ENCODE measurements at regions not wholly inside any gene's neighbourhood (a gene's known extent, or its start where the extent isn't known, plus 50 kb on each side); places are given as distances from the start of the nearest gene placed in this dataset.

- H3K36me3 ChIP-seq (ENCODE audit: insufficient read depth, low read length): no peaks in the 10 kb centered on the region
- H3K9me3 ChIP-seq (ENCODE audit: insufficient read depth, low read depth, low read length): no peaks in the 10 kb centered on the region
- 90% methylated on average over 9 of the region's 9 CpGs for WGBS
- H3K4me1 ChIP-seq (ENCODE audit: insufficient read depth, low read length): no peaks in the 10 kb centered on the region
- no peak overlapping the region for H3K4me3 ChIP-seq (ENCODE audit: low read length)
- no peak overlapping the region for H3K27ac ChIP-seq (ENCODE audit: low read depth, low read length)
- H3K9ac ChIP-seq (ENCODE audit: low read depth, low read length): no peak overlapping the region
- no peaks in the 10 kb centered on the region for H3K27me3 ChIP-seq (ENCODE audit: insufficient read depth, low read length)
Measured at GRCh38 chr20:50392138-50392866, 117.9 kb upstream of the PTPN1 start.

GRCh38 chr20:50393242-50393641, 116.9 kb upstream of the PTPN1 start:
- Histone ChIP-seq H3K27me3 (ENCODE audit: insufficient read depth, low read length) (no peaks in the 10 kb centered on the region), H3K4me1 (ENCODE audit: insufficient read depth, low read length) (no peaks in the 10 kb centered on the region), H3K9me3 (ENCODE audit: insufficient read depth, low read depth, low read length) (no peaks in the 10 kb centered on the region), H3K27ac (ENCODE audit: low read depth, low read length) (no peak overlapping the region), H3K36me3 (ENCODE audit: insufficient read depth, low read length) (no peaks in the 10 kb centered on the region), H3K9ac (ENCODE audit: low read depth, low read length) (no peak overlapping the region), H3K4me3 (ENCODE audit: low read length) (no peak overlapping the region)
- 82% methylated on average over 6 of the region's 6 CpGs for WGBS

- no peak overlapping the region for H3K9ac ChIP-seq (ENCODE audit: low read depth, low read length)
- WGBS: 88% methylated on average over 24 of the region's 24 CpGs
- H3K27ac ChIP-seq (ENCODE audit: low read depth, low read length): no peak overlapping the region
Measured at GRCh38 chr20:50393990-50394561, 116.1 kb upstream of the PTPN1 start.

GRCh38 chr20:50394569-50394968, 115.6 kb upstream of the PTPN1 start:
- Histone ChIP-seq H3K4me1 (ENCODE audit: insufficient read depth, low read length) (0 out of 2 replicates have a peak, but pooled peaks cover 4% of the 10 kb centered on the region), H3K27ac (ENCODE audit: low read depth, low read length) (no peak overlapping the region), H3K36me3 (ENCODE audit: insufficient read depth, low read length) (no peaks in the 10 kb centered on the region), H3K4me3 (ENCODE audit: low read length) (no peak overlapping the region), H3K9ac (ENCODE audit: low read depth, low read length) (no peak overlapping the region), H3K9me3 (ENCODE audit: insufficient read depth, low read depth, low read length) (no peaks in the 10 kb centered on the region), H3K27me3 (ENCODE audit: insufficient read depth, low read length) (no peaks in the 10 kb centered on the region)
- 80% methylated on average over 11 of the region's 11 CpGs for WGBS

More at GRCh38 chr20:50393990-50394561, 116.1 kb upstream of the PTPN1 start:
- Histone ChIP-seq H3K9me3 (ENCODE audit: insufficient read depth, low read depth, low read length) (no peaks in the 10 kb centered on the region), H3K27me3 (ENCODE audit: insufficient read depth, low read length) (no peaks in the 10 kb centered on the region), H3K36me3 (ENCODE audit: insufficient read depth, low read length) (no peaks in the 10 kb centered on the region), H3K4me3 (ENCODE audit: low read length) (no peak overlapping the region), H3K4me1 (ENCODE audit: insufficient read depth, low read length) (0 out of 2 replicates have a peak, but pooled peaks cover 3% of the 10 kb centered on the region)

- H3K4me3 ChIP-seq (ENCODE audit: low read length): no peak overlapping the region
- no peak overlapping the region for H3K27ac ChIP-seq (ENCODE audit: low read depth, low read length)
- no peaks in the 10 kb centered on the region for H3K27me3 ChIP-seq (ENCODE audit: insufficient read depth, low read length)
- no peak overlapping the region for H3K9ac ChIP-seq (ENCODE audit: low read depth, low read length)
- H3K4me1 ChIP-seq (ENCODE audit: insufficient read depth, low read length): 0 out of 2 replicates have a peak, but pooled peaks cover 4% of the 10 kb centered on the region
- no peaks in the 10 kb centered on the region for H3K9me3 ChIP-seq (ENCODE audit: insufficient read depth, low read depth, low read length)
- no peaks in the 10 kb centered on the region for H3K36me3 ChIP-seq (ENCODE audit: insufficient read depth, low read length)
- 90% methylated on average over 10 of the region's 11 CpGs for WGBS
Measured at GRCh38 chr20:50395251-50395729, 114.9 kb upstream of the PTPN1 start.

GRCh38 chr20:50395914-50396488, 114.2 kb upstream of the PTPN1 start:
- Histone ChIP-seq H3K4me1 (ENCODE audit: insufficient read depth, low read length) (0 out of 2 replicates have a peak, but pooled peaks cover 4% of the 10 kb centered on the region), H3K36me3 (ENCODE audit: insufficient read depth, low read length) (no peaks in the 10 kb centered on the region), H3K4me3 (ENCODE audit: low read length) (no peak overlapping the region), H3K27ac (ENCODE audit: low read depth, low read length) (no peak overlapping the region), H3K27me3 (ENCODE audit: insufficient read depth, low read length) (no peaks in the 10 kb centered on the region), H3K9ac (ENCODE audit: low read depth, low read length) (no peak overlapping the region), H3K9me3 (ENCODE audit: insufficient read depth, low read depth, low read length) (no peaks in the 10 kb centered on the region)
- WGBS: 90% methylated on average over 14 of the region's 14 CpGs

- H3K9me3 ChIP-seq (ENCODE audit: insufficient read depth, low read depth, low read length): no peaks in the 10 kb centered on the region
- 0 out of 2 replicates have a peak, but pooled peaks cover 4% of the 10 kb centered on the region for H3K4me1 ChIP-seq (ENCODE audit: insufficient read depth, low read length)
- no peaks in the 10 kb centered on the region for H3K36me3 ChIP-seq (ENCODE audit: insufficient read depth, low read length)
- 90% methylated on average over 6 of the region's 6 CpGs for WGBS
- no peaks in the 10 kb centered on the region for H3K27me3 ChIP-seq (ENCODE audit: insufficient read depth, low read length)
- H3K4me3 ChIP-seq (ENCODE audit: low read length): no peak overlapping the region
- no peak overlapping the region for H3K9ac ChIP-seq (ENCODE audit: low read depth, low read length)
- no peak overlapping the region for H3K27ac ChIP-seq (ENCODE audit: low read depth, low read length)
Measured at GRCh38 chr20:50396623-50397022, 113.6 kb upstream of the PTPN1 start.

- 88% methylated on average over 5 of the region's 5 CpGs for WGBS
- no peak overlapping the region for H3K9ac ChIP-seq (ENCODE audit: low read depth, low read length)
- H3K27me3 ChIP-seq (ENCODE audit: insufficient read depth, low read length): no peaks in the 10 kb centered on the region
- 0 out of 2 replicates have a peak, but pooled peaks cover 4% of the 10 kb centered on the region for H3K4me1 ChIP-seq (ENCODE audit: insufficient read depth, low read length)
- H3K27ac ChIP-seq (ENCODE audit: low read depth, low read length): no peak overlapping the region
- no peak overlapping the region for H3K4me3 ChIP-seq (ENCODE audit: low read length)
- no peaks in the 10 kb centered on the region for H3K9me3 ChIP-seq (ENCODE audit: insufficient read depth, low read depth, low read length)
- H3K36me3 ChIP-seq (ENCODE audit: insufficient read depth, low read length): no peaks in the 10 kb centered on the region
Measured at GRCh38 chr20:50397058-50397457, 113.1 kb upstream of the PTPN1 start.

- Histone ChIP-seq H3K36me3 (ENCODE audit: insufficient read depth, low read length) (no peaks in the 10 kb centered on the region), H3K27ac (ENCODE audit: low read depth, low read length) (no peak overlapping the region), H3K4me3 (ENCODE audit: low read length) (no peak overlapping the region), H3K9me3 (ENCODE audit: insufficient read depth, low read depth, low read length) (no peaks in the 10 kb centered on the region), H3K4me1 (ENCODE audit: insufficient read depth, low read length) (0 out of 2 replicates have a peak, but pooled peaks cover 4% of the 10 kb centered on the region), H3K27me3 (ENCODE audit: insufficient read depth, low read length) (no peaks in the 10 kb centered on the region), H3K9ac (ENCODE audit: low read depth, low read length) (no peak overlapping the region)
- WGBS: 83% methylated on average over 8 of the region's 8 CpGs
Measured at GRCh38 chr20:50398064-50398463, 112.1 kb upstream of the PTPN1 start.

- 83% methylated on average over 13 of the region's 13 CpGs for WGBS
- H3K4me3 ChIP-seq (ENCODE audit: low read length): no peak overlapping the region
Measured at GRCh38 chr20:50398471-50398820, 111.7 kb upstream of the PTPN1 start.

GRCh38 chr20:50398821-50399554, 111.2 kb upstream of the PTPN1 start:
- H3K4me3 ChIP-seq (ENCODE audit: low read length): no peak overlapping the region
- no peaks in the 10 kb centered on the region for H3K36me3 ChIP-seq (ENCODE audit: insufficient read depth, low read length)
- no peak overlapping the region for H3K27ac ChIP-seq (ENCODE audit: low read depth, low read length)
- H3K27me3 ChIP-seq (ENCODE audit: insufficient read depth, low read length): no peaks in the 10 kb centered on the region
- H3K4me1 ChIP-seq (ENCODE audit: insufficient read depth, low read length): 0 out of 2 replicates have a peak, but pooled peaks cover 4% of the 10 kb centered on the region
- no peak overlapping the region for H3K9ac ChIP-seq (ENCODE audit: low read depth, low read length)
- no peaks in the 10 kb centered on the region for H3K9me3 ChIP-seq (ENCODE audit: insufficient read depth, low read depth, low read length)
- WGBS: 87% methylated on average over 20 of the region's 20 CpGs

More at GRCh38 chr20:50398471-50398820, 111.7 kb upstream of the PTPN1 start:
- Histone ChIP-seq H3K4me1 (ENCODE audit: insufficient read depth, low read length) (0 out of 2 replicates have a peak, but pooled peaks cover 4% of the 10 kb centered on the region), H3K9ac (ENCODE audit: low read depth, low read length) (no peak overlapping the region), H3K27me3 (ENCODE audit: insufficient read depth, low read length) (no peaks in the 10 kb centered on the region), H3K9me3 (ENCODE audit: insufficient read depth, low read depth, low read length) (no peaks in the 10 kb centered on the region), H3K36me3 (ENCODE audit: insufficient read depth, low read length) (no peaks in the 10 kb centered on the region), H3K27ac (ENCODE audit: low read depth, low read length) (no peak overlapping the region)
